ENCODE measurements at regions not wholly inside any gene's neighbourhood (a gene's known extent, or its start where the extent isn't known, plus 50 kb on each side); places are given as distances from the start of the nearest gene placed in this dataset.
A peak's percentile ranks its signal among the peaks of the same experiment; 100 is the strongest.

GRCh38 chr22:47341464-47341863 is 579.0 kb downstream of the TBC1D22A start:
- Mint-ChIP-seq H3K27ac (no peak overlapping the region), H3K4me1 (no peaks in the 10 kb centered on the region), H3K4me3 (no peak overlapping the region), H3K36me3 (ENCODE audit: low read depth) (no peaks in the 10 kb centered on the region), H3K9me3 (no peaks in the 10 kb centered on the region), H3K27me3 (no peaks in the 10 kb centered on the region)
- no peak for DNase-seq
- CTCF ChIA-PET = no interaction called here
- POLR2A ChIA-PET = no interaction called here

- peaks cover 1% of the 10 kb centered on the region for H3K9me3 Mint-ChIP-seq
- H3K27ac Mint-ChIP-seq = no peak overlapping the region
- no peaks in the 10 kb centered on the region for H3K4me1 Mint-ChIP-seq
- no peaks in the 10 kb centered on the region for H3K36me3 Mint-ChIP-seq (ENCODE audit: low read depth)
- ChIA-PET POLR2A (no interaction called here), CTCF (no interaction called here)
- H3K4me3 Mint-ChIP-seq = no peak overlapping the region
- no peaks in the 10 kb centered on the region for H3K27me3 Mint-ChIP-seq
- no peak for DNase-seq
Measured at GRCh38 chr22:47340851-47341436, 578.5 kb downstream of the TBC1D22A start.

DNA sequence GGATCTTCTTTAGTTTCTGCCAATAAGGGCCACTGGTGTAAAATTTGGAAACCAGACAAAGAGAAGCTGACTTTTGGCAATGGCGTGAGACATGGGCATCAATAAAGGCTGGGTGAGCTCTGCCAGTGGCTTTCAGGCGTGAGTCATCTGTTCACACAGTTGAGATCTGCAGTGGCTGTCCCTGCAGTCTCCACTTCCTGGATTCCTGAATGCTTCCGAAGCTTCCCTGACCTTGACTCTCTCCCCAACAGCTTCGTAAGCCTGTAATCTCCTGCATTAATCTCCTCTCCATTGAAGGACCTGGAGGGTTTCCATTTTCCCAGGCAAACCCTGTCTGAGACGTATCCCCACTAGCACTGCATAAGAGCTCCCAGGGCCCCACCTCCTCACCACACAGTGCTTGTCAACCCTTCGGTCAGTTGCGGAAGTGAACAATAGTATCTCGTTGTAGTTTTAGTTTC is 574.7 kb downstream of the TBC1D22A start:
- POLR2A ChIA-PET = no interaction called here
- no peaks in the 10 kb centered on the region for H3K27me3 Mint-ChIP-seq

DNA sequence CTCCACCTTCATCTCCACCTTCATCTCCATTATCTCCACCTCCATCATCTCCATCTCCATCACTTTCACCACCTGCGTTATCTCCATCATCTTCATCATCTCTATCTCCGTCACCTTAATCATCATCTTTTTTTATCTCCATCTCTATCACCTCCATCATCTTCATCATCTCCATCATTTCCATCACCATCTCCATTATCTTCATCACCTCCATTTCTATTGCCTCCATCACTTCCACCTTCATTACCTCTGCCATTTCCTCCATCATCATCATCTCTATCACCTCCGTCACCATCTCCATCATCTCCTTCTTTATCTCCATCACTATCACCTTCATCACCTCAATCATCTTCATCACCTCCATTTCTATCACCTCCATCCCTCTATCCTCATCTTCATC is 573.5 kb downstream of the TBC1D22A start:
- DNase-seq = no peak
- ChIA-PET POLR2A (no interaction called here), CTCF (no interaction called here)
- Mint-ChIP-seq H3K9me3 (peaks cover 3% of the 10 kb centered on the region), H3K4me1 (no peaks in the 10 kb centered on the region), H3K36me3 (ENCODE audit: low read depth) (no peaks in the 10 kb centered on the region), H3K27ac (no peak overlapping the region), H3K27me3 (no peaks in the 10 kb centered on the region), H3K4me3 (no peak overlapping the region)

More for the DNA sequence above, 574.7 kb downstream of the TBC1D22A start:
- H3K4me3 Mint-ChIP-seq = no peak overlapping the region
- H3K9me3 Mint-ChIP-seq = peaks cover 3% of the 10 kb centered on the region
- DNase-seq = no peak
- H3K27ac Mint-ChIP-seq = peak overlapping the region; percentile 79
- no peaks in the 10 kb centered on the region for H3K36me3 Mint-ChIP-seq (ENCODE audit: low read depth)
- no peaks in the 10 kb centered on the region for H3K4me1 Mint-ChIP-seq
- CTCF ChIA-PET = no interaction called here

- Mint-ChIP-seq H3K4me1 (no peaks in the 10 kb centered on the region), H3K4me3 (no peak overlapping the region), H3K36me3 (ENCODE audit: low read depth) (no peaks in the 10 kb centered on the region), H3K9me3 (peaks cover 3% of the 10 kb centered on the region), H3K27ac (no peak overlapping the region), H3K27me3 (no peaks in the 10 kb centered on the region)
- no peak for DNase-seq
- POLR2A ChIA-PET = no interaction called here
- CTCF ChIA-PET = no interaction called here
Measured at GRCh38 chr22:47335460-47335859, 573.0 kb downstream of the TBC1D22A start.

DNA sequence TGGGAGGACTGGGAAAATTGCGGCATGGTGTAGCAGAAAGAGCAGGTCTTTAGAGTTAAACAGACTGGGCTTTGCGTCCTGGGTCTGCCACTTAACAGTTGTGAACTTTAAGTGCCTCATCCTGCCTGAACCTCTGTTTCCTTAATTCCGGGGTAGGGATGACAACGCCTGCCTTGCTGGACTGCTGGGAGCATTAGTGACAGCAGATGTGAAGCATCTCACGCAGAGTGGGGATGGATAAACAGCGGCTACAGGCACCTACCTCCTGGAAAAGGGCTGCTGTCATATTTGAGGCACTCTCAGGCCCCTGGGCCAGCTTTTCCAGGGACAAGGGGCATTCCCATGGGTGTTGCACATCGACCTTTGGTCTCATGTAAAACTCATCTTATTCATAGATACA is 572.2 kb downstream of the TBC1D22A start:
- Mint-ChIP-seq H3K9me3 (peaks cover 3% of the 10 kb centered on the region), H3K27me3 (no peaks in the 10 kb centered on the region), H3K27ac (no peak overlapping the region), H3K4me3 (no peak overlapping the region), H3K36me3 (ENCODE audit: low read depth) (no peaks in the 10 kb centered on the region), H3K4me1 (no peaks in the 10 kb centered on the region)
- CTCF ChIA-PET = no interaction called here
- POLR2A ChIA-PET = no interaction called here
- no peak for DNase-seq

DNA sequence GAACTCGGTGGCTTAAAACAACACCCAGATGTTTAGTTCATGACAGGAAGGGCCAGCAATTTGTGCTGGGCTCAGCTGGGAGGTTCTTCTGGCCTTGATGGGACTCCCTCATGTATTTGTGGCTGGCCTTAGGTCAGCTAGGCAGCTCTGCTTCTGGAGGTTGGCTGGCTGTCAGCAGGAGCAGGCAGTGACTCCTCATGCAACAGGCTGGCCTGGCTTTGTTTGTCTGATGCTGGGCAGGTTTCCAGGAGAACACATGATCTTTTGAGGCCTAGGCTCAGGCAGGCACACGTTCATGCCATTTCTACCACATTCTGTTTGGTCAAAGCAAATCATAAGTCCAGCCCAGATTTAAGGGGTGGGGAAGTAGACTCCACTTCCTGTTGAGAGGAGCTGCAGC is 571.2 kb downstream of the TBC1D22A start:
- Mint-ChIP-seq H3K27ac (no peak overlapping the region), H3K9me3 (peaks cover 3% of the 10 kb centered on the region), H3K27me3 (no peaks in the 10 kb centered on the region), H3K4me3 (no peak overlapping the region), H3K36me3 (ENCODE audit: low read depth) (no peaks in the 10 kb centered on the region), H3K4me1 (no peaks in the 10 kb centered on the region)
- ChIA-PET CTCF (no interaction called here), POLR2A (no interaction called here)
- DNase-seq = no peak

DNA sequence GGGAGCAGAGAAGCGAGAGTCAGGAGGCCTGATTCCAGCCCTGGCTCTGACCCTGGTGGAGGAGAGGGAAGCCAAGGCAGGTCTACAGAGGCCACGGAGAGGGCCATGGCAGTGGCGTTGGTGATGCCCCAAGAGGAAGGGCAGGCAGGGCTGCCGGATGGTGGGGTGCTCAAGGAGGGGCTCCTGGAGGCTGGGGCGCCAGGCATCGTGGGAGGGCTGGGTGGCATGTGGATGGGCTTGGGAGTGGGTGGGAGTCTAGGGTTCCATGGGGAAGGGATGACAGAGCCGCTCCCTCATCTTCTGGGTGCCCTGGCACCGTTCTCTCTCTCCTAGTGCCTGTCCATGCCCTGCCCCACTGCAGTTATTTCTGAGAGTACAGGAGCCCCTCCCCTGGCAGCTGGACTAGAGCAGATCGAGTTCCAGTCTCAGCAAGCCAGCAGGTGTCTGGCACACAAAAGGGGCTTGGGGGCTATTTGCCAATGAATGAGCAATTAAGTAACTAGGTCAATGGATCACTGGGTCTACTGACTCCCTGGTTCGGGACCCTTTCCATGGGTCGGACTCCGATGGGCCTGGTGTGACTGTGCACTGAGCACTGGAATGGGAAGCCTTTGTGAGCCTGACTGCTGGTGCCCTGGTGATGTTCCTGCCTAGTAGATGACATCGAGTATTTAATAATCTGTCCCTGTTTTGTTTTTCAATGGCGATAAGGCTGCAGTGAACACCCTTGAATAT is 570.0 kb downstream of the TBC1D22A start:
- no peak overlapping the region for H3K27ac Mint-ChIP-seq
- ChIA-PET POLR2A (no interaction called here), CTCF (no interaction called here)

GRCh38 chr22:47331750-47332149 is 569.3 kb downstream of the TBC1D22A start:
- ChIA-PET CTCF (no interaction called here), POLR2A (no interaction called here)
- no peak for DNase-seq
- H3K27me3 Mint-ChIP-seq = no peaks in the 10 kb centered on the region
- H3K9me3 Mint-ChIP-seq = peaks cover 3% of the 10 kb centered on the region
- H3K4me3 Mint-ChIP-seq = no peak overlapping the region
- H3K4me1 Mint-ChIP-seq = no peaks in the 10 kb centered on the region
- no peak overlapping the region for H3K27ac Mint-ChIP-seq
- no peaks in the 10 kb centered on the region for H3K36me3 Mint-ChIP-seq (ENCODE audit: low read depth)

More for the DNA sequence above, 570.0 kb downstream of the TBC1D22A start:
- peaks cover 3% of the 10 kb centered on the region for H3K9me3 Mint-ChIP-seq
- H3K36me3 Mint-ChIP-seq (ENCODE audit: low read depth) = no peaks in the 10 kb centered on the region
- DNase-seq = no peak
- H3K27me3 Mint-ChIP-seq = no peaks in the 10 kb centered on the region
- H3K4me1 Mint-ChIP-seq = no peaks in the 10 kb centered on the region
- H3K4me3 Mint-ChIP-seq = no peak overlapping the region

- ChIA-PET POLR2A (no interaction called here), CTCF (no interaction called here)
- H3K9me3 Mint-ChIP-seq = no peaks in the 10 kb centered on the region
- H3K27ac Mint-ChIP-seq = no peak overlapping the region
- no peaks in the 10 kb centered on the region for H3K4me1 Mint-ChIP-seq
- no peak overlapping the region for H3K4me3 Mint-ChIP-seq
- no peaks in the 10 kb centered on the region for H3K36me3 Mint-ChIP-seq (ENCODE audit: low read depth)
- no peaks in the 10 kb centered on the region for H3K27me3 Mint-ChIP-seq
- DNase-seq = no peak
Measured at GRCh38 chr22:47329727-47330650, 567.5 kb downstream of the TBC1D22A start.

- Mint-ChIP-seq H3K36me3 (ENCODE audit: low read depth) (no peaks in the 10 kb centered on the region), H3K27ac (no peak overlapping the region), H3K4me3 (no peak overlapping the region), H3K27me3 (no peaks in the 10 kb centered on the region), H3K9me3 (no peaks in the 10 kb centered on the region), H3K4me1 (no peaks in the 10 kb centered on the region)
- CTCF ChIA-PET = no interaction called here
- no peak for DNase-seq
- POLR2A ChIA-PET = no interaction called here
Measured at GRCh38 chr22:47328550-47329243, 566.2 kb downstream of the TBC1D22A start.

- DNase-seq = no peak
- POLR2A ChIA-PET = no interaction called here
- CTCF ChIA-PET = no interaction called here
- H3K27ac Mint-ChIP-seq = no peak overlapping the region
- no peaks in the 10 kb centered on the region for H3K27me3 Mint-ChIP-seq
- H3K36me3 Mint-ChIP-seq (ENCODE audit: low read depth) = no peaks in the 10 kb centered on the region
- H3K9me3 Mint-ChIP-seq = no peaks in the 10 kb centered on the region
- no peak overlapping the region for H3K4me3 Mint-ChIP-seq
- no peaks in the 10 kb centered on the region for H3K4me1 Mint-ChIP-seq
Measured at GRCh38 chr22:47327241-47327640, 564.8 kb downstream of the TBC1D22A start.

DNA sequence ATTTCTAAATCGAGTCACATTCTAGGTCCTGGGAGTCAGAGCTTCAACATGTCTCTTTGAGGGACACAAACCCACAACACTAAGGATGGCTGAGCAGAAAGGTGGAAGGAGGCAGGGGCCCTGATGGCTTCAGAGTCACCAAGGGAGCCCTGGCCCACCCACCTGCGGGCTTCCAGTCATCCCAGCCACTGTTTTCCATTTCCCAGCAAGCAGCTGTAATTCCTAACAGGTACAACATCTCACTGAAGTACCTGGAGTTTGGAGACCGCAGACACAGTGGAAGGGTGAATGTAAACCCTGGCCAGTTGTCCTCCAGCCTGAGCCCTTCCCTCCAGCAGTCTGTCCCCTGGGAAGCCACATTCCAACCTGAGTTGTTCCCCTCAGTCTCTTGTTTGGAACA is 562.8 kb downstream of the TBC1D22A start:
- Mint-ChIP-seq H3K4me1 (no peaks in the 10 kb centered on the region), H3K4me3 (no peak overlapping the region), H3K27ac (no peak overlapping the region), H3K9me3 (no peaks in the 10 kb centered on the region), H3K27me3 (no peaks in the 10 kb centered on the region), H3K36me3 (ENCODE audit: low read depth) (no peaks in the 10 kb centered on the region)
- CTCF ChIA-PET = no interaction called here
- no peak for DNase-seq
- POLR2A ChIA-PET = no interaction called here

Data from activated CD4-positive, alpha-beta T cell treated with anti-CD3 and anti-CD28 coated beads, Interleukin-2, amount 10 ng/mL, durations not matched to agents 7 days and 5 days (primary cell).